Osteocyte (in vitro differentiated cells): ENCODE measurements at regions not wholly inside any gene's neighbourhood (a gene's known extent, or its start where the extent isn't known, plus 50 kb on each side); places are given as distances from the start of the nearest gene placed in this dataset.

Experiments
- DNase-seq: peaks from one replicate; pipeline ENCODE4 v3.0.0; 2021; ENCODE audit warnings: mixed read lengths; ENCODE audit not compliant: unreplicated experiment; ENCODE audit errors: extremely low spot score
- H3K27ac Mint-ChIP-seq: one replicate; pipeline ENCODE4 v1.8.0; 2021; ENCODE audit warnings: mild to moderate bottlenecking, mixed read lengths; ENCODE audit not compliant: unreplicated experiment
- H3K27me3 Mint-ChIP-seq: one replicate; pipeline ENCODE4 v1.8.0; 2021; ENCODE audit warnings: mixed read lengths; ENCODE audit not compliant: unreplicated experiment
- H3K36me3 Mint-ChIP-seq: one replicate; pipeline ENCODE4 v1.8.0; 2021; ENCODE audit warnings: mixed read lengths; ENCODE audit not compliant: unreplicated experiment
- H3K4me1 Mint-ChIP-seq: one replicate; pipeline ENCODE4 v1.8.0; 2021; ENCODE audit warnings: mixed read lengths; ENCODE audit not compliant: unreplicated experiment
- H3K4me3 Mint-ChIP-seq: one replicate; pipeline ENCODE4 v1.8.0; 2021; ENCODE audit warnings: mild to moderate bottlenecking, moderate library complexity, mixed read lengths; ENCODE audit not compliant: unreplicated experiment
- H3K9me3 Mint-ChIP-seq: one replicate; pipeline ENCODE4 v1.8.0; 2021; ENCODE audit warnings: mixed read lengths; ENCODE audit not compliant: unreplicated experiment
- CTCF ChIP-seq: fragments of 200-600 bp; sonication (generic); IDR thresholded peaks from 2 replicates; pipeline ENCODE4 v1.5.0; 2021; ENCODE audit warnings: antibody characterized with exemption, mild to moderate bottlenecking, moderate library complexity

DNA sequence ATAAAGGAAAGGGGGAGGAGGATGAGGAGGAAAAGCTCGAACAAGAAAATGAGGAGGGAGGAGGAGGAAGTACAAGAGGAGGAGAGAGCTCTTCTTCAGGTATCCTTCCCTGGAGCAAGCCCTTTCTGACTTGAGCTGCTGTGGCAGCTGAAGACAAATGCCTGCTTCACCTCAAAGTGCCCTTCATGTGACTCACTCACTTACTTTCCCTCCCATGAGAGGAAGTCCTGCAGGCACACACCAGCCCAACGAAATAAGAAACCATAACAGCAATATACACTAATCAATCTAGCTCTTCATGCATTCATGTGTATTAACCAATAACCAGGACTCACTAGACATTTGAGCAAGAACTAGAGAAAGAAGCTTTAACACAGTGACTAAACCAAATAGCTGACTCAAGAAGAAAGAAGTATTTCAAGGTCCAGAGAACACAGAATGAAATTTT lies 251.9 kb downstream of the IGSF11 start:
- no peak overlapping the region for H3K4me3 Mint-ChIP-seq
- no peak overlapping the region for H3K27ac Mint-ChIP-seq
- no peaks in the 10 kb centered on the region for H3K4me1 Mint-ChIP-seq
- peaks cover 6% of the 10 kb centered on the region for H3K27me3 Mint-ChIP-seq
- H3K36me3 Mint-ChIP-seq: no peaks in the 10 kb centered on the region
- TF ChIP-seq CTCF: no peak
- no peak for DNase-seq
- no peaks in the 10 kb centered on the region for H3K9me3 Mint-ChIP-seq

- no peaks in the 10 kb centered on the region for H3K36me3 Mint-ChIP-seq
- no peak for TF ChIP-seq CTCF
- no peaks in the 10 kb centered on the region for H3K9me3 Mint-ChIP-seq
- no peak for DNase-seq
- no peak overlapping the region for H3K27ac Mint-ChIP-seq
- no peaks in the 10 kb centered on the region for H3K4me1 Mint-ChIP-seq
- no peak overlapping the region for H3K4me3 Mint-ChIP-seq
- peaks cover 3% of the 10 kb centered on the region for H3K27me3 Mint-ChIP-seq
These were observed 249.2 kb downstream of the IGSF11 start for GRCh38 chr3:118785415-118785814.

GRCh38 chr3:118791246-118791645 lies 243.4 kb downstream of the IGSF11 start:
- H3K36me3 Mint-ChIP-seq: no peaks in the 10 kb centered on the region
- no peak overlapping the region for H3K27ac Mint-ChIP-seq
- TF ChIP-seq CTCF: no peak

DNA sequence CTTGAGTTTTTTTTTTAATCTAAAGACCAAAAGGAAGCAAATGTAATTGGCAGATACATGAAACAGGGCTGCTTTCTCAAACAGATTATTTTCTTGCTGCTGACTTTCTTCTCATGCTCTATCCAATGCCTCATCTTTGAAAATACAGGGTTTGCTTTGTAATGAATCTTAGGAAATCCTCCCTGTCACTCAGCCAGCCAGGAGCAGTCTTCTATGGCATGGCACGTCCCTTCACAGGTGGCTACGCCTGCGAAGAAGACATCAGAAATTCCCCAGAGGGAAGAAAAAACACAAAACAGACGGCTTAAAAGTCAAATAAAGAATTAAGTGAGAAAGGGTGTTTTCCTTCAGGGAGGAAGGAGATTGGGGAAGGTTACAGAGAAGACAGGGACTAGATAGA lies 242.5 kb downstream of the IGSF11 start:
- Mint-ChIP-seq H3K27me3 (no peaks in the 10 kb centered on the region), H3K27ac (no peak overlapping the region), H3K4me1 (no peaks in the 10 kb centered on the region), H3K4me3 (no peak overlapping the region), H3K36me3 (no peaks in the 10 kb centered on the region), H3K9me3 (no peaks in the 10 kb centered on the region)
- DNase-seq: no peak
- TF ChIP-seq CTCF: no peak

More at GRCh38 chr3:118791246-118791645, 243.4 kb downstream of the IGSF11 start:
- no peaks in the 10 kb centered on the region for H3K4me1 Mint-ChIP-seq
- no peaks in the 10 kb centered on the region for H3K27me3 Mint-ChIP-seq
- H3K9me3 Mint-ChIP-seq: no peaks in the 10 kb centered on the region
- H3K4me3 Mint-ChIP-seq: no peak overlapping the region
- no peak for DNase-seq

GRCh38 chr3:118793176-118793575 lies 241.5 kb downstream of the IGSF11 start:
- no peak for TF ChIP-seq CTCF
- Mint-ChIP-seq H3K27ac (no peak overlapping the region), H3K9me3 (no peaks in the 10 kb centered on the region), H3K27me3 (no peaks in the 10 kb centered on the region), H3K36me3 (no peaks in the 10 kb centered on the region), H3K4me1 (no peaks in the 10 kb centered on the region), H3K4me3 (no peak overlapping the region)
- DNase-seq: no peak
